Neuronal stem cell (in vitro differentiated cells): ENCODE measurements at regions not wholly inside any gene's neighbourhood (a gene's known extent, or its start where the extent isn't known, plus 50 kb on each side); places are given as distances from the start of the nearest gene placed in this dataset.

Experiments used
- DNase-seq: peaks from one replicate; pipeline ENCODE4 v3.0.0-alpha.2; 2013; ENCODE audit warnings: low spot score
- H2AFZ ChIP-seq: one replicate; pipeline ENCODE4 v1.6.1; 2013; ENCODE audit warnings: mild to moderate bottlenecking, low read length, inconsistent platforms
- H2AK5ac ChIP-seq: 2 replicates; pipeline ENCODE4 v1.6.1; 2013; ENCODE audit warnings: low read depth, mild to moderate bottlenecking, inconsistent platforms, low read length, moderate library complexity, mixed read lengths
- H2BK120ac ChIP-seq: 2 replicates; pipeline ENCODE4 v1.6.1; 2013; ENCODE audit warnings: low read depth, mild to moderate bottlenecking, inconsistent platforms, low read length, moderate library complexity, mixed read lengths
- H2BK12ac ChIP-seq: one replicate; pipeline ENCODE4 v1.6.1; 2013; ENCODE audit warnings: low read length, inconsistent platforms
- H2BK15ac ChIP-seq: 2 replicates; pipeline ENCODE4 v1.6.1; 2013; ENCODE audit warnings: mild to moderate bottlenecking, low read length, inconsistent platforms, mixed read lengths
- H2BK5ac ChIP-seq: one replicate; pipeline ENCODE4 v1.6.1; 2013; ENCODE audit warnings: inconsistent platforms, mild to moderate bottlenecking, low read length, moderate library complexity
- H3K14ac ChIP-seq: one replicate; pipeline ENCODE4 v1.6.1; 2013; ENCODE audit warnings: low read length, inconsistent platforms
- H3K18ac ChIP-seq: 2 replicates; pipeline ENCODE4 v1.6.1; 2013; ENCODE audit warnings: low read length, inconsistent platforms
- H3K23ac ChIP-seq: 2 replicates; pipeline ENCODE4 v1.6.1; 2013; ENCODE audit warnings: low read depth, mild to moderate bottlenecking, mixed read lengths, low read length, inconsistent platforms; ENCODE audit not compliant: poor library complexity
- H3K27ac ChIP-seq: replicated peaks from 3 replicates; pipeline ENCODE4 v1.5.1; 2013; ENCODE audit warnings: low read length, inconsistent platforms
- H3K27me3 ChIP-seq, 3 experiments: 2 replicates each; pipeline ENCODE4 v1.6.1; 2013; ENCODE audit warnings: low read length in 3 of 3, mild to moderate bottlenecking in 2 of 3, inconsistent platforms in 1 of 3, low read depth in 1 of 3, mixed read lengths in 1 of 3, moderate library complexity in 1 of 3; ENCODE audit not compliant: control insufficient read depth in 3 of 3, insufficient read depth in 3 of 3
- H3K36me3 ChIP-seq, 2 donors: replicated peaks in 1 of 2; 2 replicates each; pipeline ENCODE4 v1.6.1; 2013; ENCODE audit warnings: low read length in 2 of 2; ENCODE audit not compliant: control insufficient read depth in 2 of 2, insufficient read depth in 2 of 2
- H3K4ac ChIP-seq: 2 replicates; pipeline ENCODE4 v1.6.1; 2013; ENCODE audit warnings: inconsistent platforms, mild to moderate bottlenecking, low read length, moderate library complexity
- H3K4me1 ChIP-seq, 2 donors: 1 replicate in 1 of 2; 2 replicates in 1 of 2; pipeline ENCODE4 v1.6.1; 2013; ENCODE audit warnings: low read length in 2 of 2, low read depth in 1 of 2; ENCODE audit not compliant: control insufficient read depth in 2 of 2, insufficient read depth in 1 of 2
- H3K4me2 ChIP-seq: one replicate; pipeline ENCODE4 v1.6.1; 2013; ENCODE audit warnings: mild to moderate bottlenecking, low read length, inconsistent platforms; ENCODE audit not compliant: insufficient read depth, poor library complexity, severe bottlenecking
- H3K4me3 ChIP-seq, 2 donors: 2 replicates each; pipeline ENCODE4 v1.5.1; 2013; ENCODE audit warnings: low read length in 2 of 2, mild to moderate bottlenecking in 2 of 2, inconsistent platforms in 1 of 2, moderate library complexity in 1 of 2
- H3K79me1 ChIP-seq: one replicate; pipeline ENCODE4 v1.6.1; 2013; ENCODE audit warnings: low read depth, mild to moderate bottlenecking, inconsistent platforms, low read length, moderate library complexity
- H3K9ac ChIP-seq: one replicate; pipeline ENCODE4 v1.6.1; 2013; ENCODE audit warnings: mild to moderate bottlenecking, low read depth, low read length, inconsistent platforms; ENCODE audit not compliant: poor library complexity
- H3K9me3 ChIP-seq, 2 donors: replicated peaks in 1 of 2; 2 replicates each; pipeline versions ENCODE3 to v1.6.1; 2013; ENCODE audit warnings: low read length in 2 of 2, mild to moderate bottlenecking in 2 of 2, inconsistent platforms in 1 of 2, low read depth in 1 of 2, mixed read lengths in 1 of 2, moderate library complexity in 1 of 2; ENCODE audit not compliant: control insufficient read depth in 2 of 2, insufficient read depth in 1 of 2
- H4K8ac ChIP-seq: one replicate; pipeline ENCODE4 v1.6.1; 2013; ENCODE audit warnings: low read depth, mild to moderate bottlenecking, inconsistent platforms, low read length, moderate library complexity
- H4K91ac ChIP-seq: one replicate; pipeline ENCODE4 v1.6.1; 2013; ENCODE audit warnings: low read length, low read depth, mild to moderate bottlenecking, inconsistent platforms; ENCODE audit not compliant: poor library complexity
- WGBS, 2 donors: extraction: QIAGEN DNeasy Blood & Tissue Kit; methylation state at CpG; one replicate each; pipeline ENCODE4 v1.1.7; 2013; ENCODE audit warnings: missing lambda C conversion rate in 2 of 2, mixed read lengths in 1 of 2; ENCODE audit not compliant: insufficient read length in 2 of 2, insufficient replicate concordance in 1 of 2; ENCODE audit errors: extremely low coverage in 2 of 2; 5-methylcytosine and 5-hydroxymethylcytosine counted together

- no peaks in the 10 kb centered on the region for H3K9me3 ChIP-seq
- no peak overlapping the region for H3K23ac ChIP-seq
- H2AK5ac ChIP-seq: no peak overlapping the region
- no peak overlapping the region for H3K4me2 ChIP-seq
- no peak overlapping the region for H3K4ac ChIP-seq
- no peak overlapping the region for H2BK5ac ChIP-seq
- no peak overlapping the region for H4K91ac ChIP-seq
- WGBS, 2 donors: no CpG with 5 or more reads among the region's 4 CpGs
- DNase-seq: no peak
- no peaks in the 10 kb centered on the region for H3K27me3 ChIP-seq
- no peak overlapping the region for H2AFZ ChIP-seq
- no peak overlapping the region for H2BK120ac ChIP-seq
- no peak overlapping the region for H2BK15ac ChIP-seq
- no peaks in the 10 kb centered on the region for H3K36me3 ChIP-seq
- no peak overlapping the region for H3K4me3 ChIP-seq
- H3K14ac ChIP-seq: no peak overlapping the region
- H3K27ac ChIP-seq: no peak overlapping the region
- H4K8ac ChIP-seq: no peak overlapping the region
- no peak overlapping the region for H2BK12ac ChIP-seq
- no peak overlapping the region for H3K9ac ChIP-seq
- H3K4me1 ChIP-seq: no peaks in the 10 kb centered on the region
- no peak overlapping the region for H3K18ac ChIP-seq
- no peaks in the 10 kb centered on the region for H3K79me1 ChIP-seq
These were observed 223.2 kb downstream of the SYK start for GRCh38 chr9:91024841-91025240.

DNA sequence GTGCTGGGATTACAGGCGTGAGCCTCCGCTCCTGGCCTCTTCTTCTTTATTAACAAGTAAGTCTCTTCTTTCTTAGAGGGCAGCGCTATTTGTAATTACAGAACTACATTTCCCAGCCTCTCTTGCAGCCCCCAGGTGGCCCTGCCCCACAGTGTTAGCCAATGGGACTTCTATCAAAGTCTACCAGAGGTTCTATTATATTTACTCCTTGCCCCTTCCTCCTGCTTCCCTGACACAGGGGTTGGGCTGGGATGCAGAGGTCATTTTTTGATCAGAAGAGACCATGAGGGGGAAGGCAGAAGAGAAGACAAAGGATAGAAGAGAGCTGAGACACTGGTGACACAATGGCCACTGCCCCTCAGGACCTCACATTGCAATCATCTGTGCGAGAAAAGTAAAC, 224.2 kb downstream of the SYK start:
- Histone ChIP-seq H3K79me1 (no peaks in the 10 kb centered on the region), H3K14ac (no peak overlapping the region), H2BK12ac (no peak overlapping the region), H3K27ac (no peak overlapping the region), H2BK120ac (no peak overlapping the region), H2AFZ (no peak overlapping the region), H3K36me3 (no peaks in the 10 kb centered on the region), H3K4me1 (no peaks in the 10 kb centered on the region), H2BK5ac (no peak overlapping the region), H4K91ac (no peak overlapping the region), H2BK15ac (no peak overlapping the region), H3K9me3 (no peaks in the 10 kb centered on the region), H3K4me3 (no peak overlapping the region), H3K4ac (no peak overlapping the region), H3K18ac (no peak overlapping the region), H3K27me3 (no peaks in the 10 kb centered on the region), H3K23ac (no peak overlapping the region), H4K8ac (no peak overlapping the region), H3K4me2 (no peak overlapping the region), H3K9ac (no peak overlapping the region), H2AK5ac (no peak overlapping the region)
- no CpG with 5 or more reads among the region's 4 CpGs for WGBS, 2 donors
- no peak for DNase-seq

GRCh38 chr9:91026266-91026665, 224.6 kb downstream of the SYK start:
- no peak overlapping the region for H3K23ac ChIP-seq
- no peak overlapping the region for H3K4me2 ChIP-seq
- H3K4ac ChIP-seq: no peak overlapping the region
- no peak overlapping the region for H2AFZ ChIP-seq
- H3K4me3 ChIP-seq: no peak overlapping the region
- no CpG with 5 or more reads among the region's 8 CpGs for WGBS, 2 donors
- H3K9ac ChIP-seq: no peak overlapping the region
- no peaks in the 10 kb centered on the region for H3K9me3 ChIP-seq
- H2BK120ac ChIP-seq: no peak overlapping the region
- no peak overlapping the region for H4K91ac ChIP-seq
- no peak for DNase-seq
- no peak overlapping the region for H2BK5ac ChIP-seq
- H3K4me1 ChIP-seq: no peaks in the 10 kb centered on the region
- no peak overlapping the region for H2BK15ac ChIP-seq
- H3K18ac ChIP-seq: no peak overlapping the region
- no peaks in the 10 kb centered on the region for H3K27me3 ChIP-seq
- H3K79me1 ChIP-seq: no peaks in the 10 kb centered on the region
- no peak overlapping the region for H3K14ac ChIP-seq
- no peak overlapping the region for H2AK5ac ChIP-seq
- H4K8ac ChIP-seq: no peak overlapping the region
- H3K36me3 ChIP-seq: no peaks in the 10 kb centered on the region
- no peak overlapping the region for H3K27ac ChIP-seq
- H2BK12ac ChIP-seq: no peak overlapping the region

GRCh38 chr9:91027005-91027404, 225.4 kb downstream of the SYK start:
- Histone ChIP-seq H3K4me2 (no peak overlapping the region), H3K27ac (no peak overlapping the region), H4K91ac (no peak overlapping the region), H2BK120ac (no peak overlapping the region), H3K4me3 (no peak overlapping the region), H3K9me3 (no peaks in the 10 kb centered on the region), H3K4ac (no peak overlapping the region), H3K9ac (no peak overlapping the region), H2AFZ (no peak overlapping the region), H2AK5ac (no peak overlapping the region), H3K36me3 (no peaks in the 10 kb centered on the region), H3K79me1 (no peaks in the 10 kb centered on the region), H3K27me3 (no peaks in the 10 kb centered on the region), H4K8ac (no peak overlapping the region), H2BK5ac (no peak overlapping the region), H3K4me1 (no peaks in the 10 kb centered on the region), H3K18ac (no peak overlapping the region), H2BK15ac (no peak overlapping the region), H3K23ac (no peak overlapping the region), H2BK12ac (no peak overlapping the region), H3K14ac (no peak overlapping the region)
- no CpG with 5 or more reads among the region's 3 CpGs for WGBS, 2 donors
- DNase-seq: no peak
